Left lung (tissue), 4 donors: ENCODE measurements at regions not wholly inside any gene's neighbourhood (a gene's known extent, or its start where the extent isn't known, plus 50 kb on each side); places are given as distances from the start of the nearest gene placed in this dataset.

Source experiments
- ATAC-seq: fragments of 200-7000 bp; cut with Tn5 transposase; one replicate; pipeline ENCODE4 v1.9.1; 2020; ENCODE audit warnings: moderate library complexity
- DNase-seq, 4 donors: peaks; one replicate each; pipeline ENCODE4 v3.0.0-alpha.2; 2013 to 2020
- H3K27ac ChIP-seq, 2 donors: fragments of 200-600 bp; sonication (generic) in 1 of 2; one replicate each; pipeline versions ENCODE4 v1.5.0 to v1.8.0; 2020 to 2021
- H3K27me3 ChIP-seq, 2 donors: fragments of 200-600 bp; sonication (generic) in 1 of 2; one replicate each; pipeline versions ENCODE4 v1.5.0 to v1.8.0; 2020 to 2021
- H3K36me3 ChIP-seq, 2 donors: fragments of 200-600 bp; sonication (generic) in 1 of 2; one replicate each; pipeline versions ENCODE4 v1.5.0 to v1.8.0; 2020 to 2021
- H3K4me1 ChIP-seq, 2 donors: fragments of 200-600 bp; one replicate each; pipeline ENCODE4 v1.8.0; 2021
- H3K4me3 ChIP-seq, 2 donors: fragments of 200-600 bp; sonication (generic) in 1 of 2; one replicate each; pipeline versions ENCODE4 v1.5.0 to v1.8.0; 2020 to 2021; ENCODE audit warnings: mild to moderate bottlenecking in 1 of 2
- H3K9me3 ChIP-seq, 2 donors: fragments of 200-600 bp; sonication (generic) in 1 of 2; one replicate each; pipeline versions ENCODE4 v1.5.0 to v1.8.0; 2020 to 2021
- CTCF ChIP-seq, 2 donors: fragments of 200-600 bp; sonication (generic) in 1 of 2; IDR thresholded peaks; one replicate each; pipeline versions ENCODE4 v1.5.0 to v1.8.0; 2021; ENCODE audit warnings: antibody characterized with exemption in 2 of 2
- intact Hi-C, 2 donors: fragments of 100-400 bp; cut with DNase I; formaldehyde crosslinking; loops; one replicate each; pipeline versions ENCODE4 v1.11.2 to v1.14.2; 2022
- donor health status: DM: no; HTN: yes; CAD: no.
- donor health status: DM: no; HTN: no; CAD: no.

GRCh38 chr4:31548823-31549222 is 828.7 kb downstream of the PCDH7 start:
- TF ChIP-seq CTCF (IDR thresholded peaks at IDR 0.05): no peak
- ATAC-seq: no peak
- Histone ChIP-seq H3K4me3 (no peak overlapping the region), H3K9me3 (no peaks in the 10 kb centered on the region), H3K36me3 (no peaks in the 10 kb centered on the region), H3K27me3 (no peaks in the 10 kb centered on the region), H3K4me1 (no peaks in the 10 kb centered on the region), H3K27ac (no peak overlapping the region)
- intact Hi-C loops: no loop called here
- DNase-seq: no peak

GRCh38 chr4:31549256-31549655 is 829.1 kb downstream of the PCDH7 start:
- Histone ChIP-seq H3K27ac (no peak overlapping the region), H3K27me3 (no peaks in the 10 kb centered on the region), H3K36me3 (no peaks in the 10 kb centered on the region), H3K4me1 (no peaks in the 10 kb centered on the region), H3K9me3 (no peaks in the 10 kb centered on the region), H3K4me3 (no peak overlapping the region)
- no peak for TF ChIP-seq CTCF (IDR thresholded peaks at IDR 0.05)
- no peak for ATAC-seq
- intact Hi-C loops: no loop called here
- no peak for DNase-seq

- peaks cover 0 to 1% of the 10 kb centered on the region in 2 donors for H3K9me3 ChIP-seq
- DNase-seq (no peak), ATAC-seq (no peak)
- no peaks in the 10 kb centered on the region for H3K27me3 ChIP-seq
- H3K4me3 ChIP-seq: no peak overlapping the region
- no peaks in the 10 kb centered on the region for H3K36me3 ChIP-seq
- H3K4me1 ChIP-seq: no peaks in the 10 kb centered on the region
- TF ChIP-seq CTCF (IDR thresholded peaks at IDR 0.05): no peak
- no peak overlapping the region for H3K27ac ChIP-seq
- intact Hi-C loops: no loop called here
Observed at GRCh38 chr4:31557437-31557836, 837.3 kb downstream of the PCDH7 start.

GRCh38 chr4:31573554-31573953 is 853.4 kb downstream of the PCDH7 start:
- ATAC-seq (no peak), DNase-seq (no peak)
- no peak for TF ChIP-seq CTCF (IDR thresholded peaks at IDR 0.05)
- Histone ChIP-seq H3K36me3 (no peaks in the 10 kb centered on the region), H3K27me3 (no peaks in the 10 kb centered on the region), H3K4me1 (no peaks in the 10 kb centered on the region), H3K9me3 (no peaks in the 10 kb centered on the region), H3K27ac (no peak overlapping the region), H3K4me3 (no peak overlapping the region)
- intact Hi-C loops: no loop called here

- intact Hi-C loops: no loop called here
- DNase-seq (no peak), ATAC-seq (no peak)
- TF ChIP-seq CTCF (IDR thresholded peaks at IDR 0.05): no peak
- H3K4me3 ChIP-seq: no peak overlapping the region
- H3K27me3 ChIP-seq: no peaks in the 10 kb centered on the region
- no peaks in the 10 kb centered on the region for H3K9me3 ChIP-seq
- H3K27ac ChIP-seq: no peak overlapping the region
- no peaks in the 10 kb centered on the region for H3K36me3 ChIP-seq
- no peaks in the 10 kb centered on the region for H3K4me1 ChIP-seq
Observed at GRCh38 chr4:31575504-31575903, 855.3 kb downstream of the PCDH7 start.
